ENCODE measurements at regions not wholly inside any gene's neighbourhood (a gene's known extent, or its start where the extent isn't known, plus 50 kb on each side); places are given as distances from the start of the nearest gene placed in this dataset.
"Not testable (repeated sequence)": the region's sequence is repeated elsewhere in the genome, so short reads cannot be mapped to it uniquely, and the experiment has no call there.

- H3K27ac ChIP-seq: no peak overlapping the region
- no peak overlapping the region for H3K4me3 ChIP-seq (replicated peaks in 1 of 3)
- DNase-seq: no peak
- H3K27me3 ChIP-seq: no peaks in the 10 kb centered on the region
- H3K36me3 ChIP-seq: no peaks in the 10 kb centered on the region
- no peaks in the 10 kb centered on the region for H3K4me1 ChIP-seq
- intact Hi-C loops (cut with DNase I): no loop called here
- no peaks in the 10 kb centered on the region for H3K9me3 ChIP-seq
- TF ChIP-seq POLR2A (IDR thresholded peaks at IDR 0.05): no peak
- no peak for TF ChIP-seq CTCF (IDR thresholded peaks at IDR 0.05)
- 51 to 80% methylated on average over 2 to 3 of the region's 3 CpGs for WGBS, 2 donors
Measured at GRCh38 chr13:44713788-44714469, 137.8 kb upstream of the TSC22D1 start.

- no peak for DNase-seq
- WGBS, 2 donors: 94 to 96% methylated on average over 1 of the region's 1 CpG
- no peak for TF ChIP-seq CTCF (IDR thresholded peaks at IDR 0.05)
- TF ChIP-seq POLR2A (IDR thresholded peaks at IDR 0.05): no peak
- H3K27me3 ChIP-seq: no peaks in the 10 kb centered on the region
- H3K4me3 ChIP-seq (replicated peaks in 1 of 3): no peak overlapping the region
- H3K36me3 ChIP-seq: no peaks in the 10 kb centered on the region
- intact Hi-C loops (cut with DNase I): no loop called here
- H3K9me3 ChIP-seq: no peaks in the 10 kb centered on the region
- no peak overlapping the region for H3K27ac ChIP-seq
- no peaks in the 10 kb centered on the region for H3K4me1 ChIP-seq
Measured at GRCh38 chr13:44711706-44712105, 135.6 kb upstream of the TSC22D1 start.

- Histone ChIP-seq H3K27ac (no peak overlapping the region), H3K4me3 (replicated peaks in 1 of 3) (no peak overlapping the region), H3K27me3 (no peaks in the 10 kb centered on the region), H3K36me3 (no peaks in the 10 kb centered on the region), H3K9me3 (no peaks in the 10 kb centered on the region), H3K4me1 (no peaks in the 10 kb centered on the region)
- intact Hi-C loops (cut with DNase I): no loop called here
- no peak for DNase-seq
- 75 to 87% methylated on average over 2 of the region's 2 CpGs for WGBS, 2 donors
- TF ChIP-seq CTCF (IDR thresholded peaks at IDR 0.05) (no peak), POLR2A (IDR thresholded peaks at IDR 0.05) (no peak)
Measured at GRCh38 chr13:44710576-44710975, 134.4 kb upstream of the TSC22D1 start.

GRCh38 chr13:44704811-44705210, 128.7 kb upstream of the TSC22D1 start:
- H3K4me1 ChIP-seq; H3K27ac ChIP-seq; H3K9me3 ChIP-seq; H3K36me3 ChIP-seq; H3K4me3 ChIP-seq (replicated peaks in 1 of 3); H3K27me3 ChIP-seq; intact Hi-C loops (cut with DNase I); DNase-seq: not testable (repeated sequence)
- 84 to 91% methylated on average over 3 of the region's 3 CpGs for WGBS, 2 donors

- intact Hi-C loops (cut with DNase I): no loop called here
- no peaks in the 10 kb centered on the region for H3K36me3 ChIP-seq
- TF ChIP-seq POLR2A (IDR thresholded peaks at IDR 0.05) (no peak), CTCF (IDR thresholded peaks at IDR 0.05) (no peak)
Measured at GRCh38 chr13:44703371-44703770, 127.2 kb upstream of the TSC22D1 start.

More at GRCh38 chr13:44703371-44703770, 127.2 kb upstream of the TSC22D1 start:
- no peak overlapping the region for H3K4me3 ChIP-seq (replicated peaks in 1 of 3)
- WGBS, 2 donors: 87 to 89% methylated on average over 3 of the region's 3 CpGs
- no peaks in the 10 kb centered on the region for H3K9me3 ChIP-seq
- no peak for DNase-seq
- H3K27me3 ChIP-seq: no peaks in the 10 kb centered on the region
- H3K4me1 ChIP-seq: no peaks in the 10 kb centered on the region
- H3K27ac ChIP-seq: no peak overlapping the region

Data from thyroid gland (tissue), 4 donors.